HG03378 (cell line): ENCODE measurements at regions not wholly inside any gene's neighbourhood (a gene's known extent, or its start where the extent isn't known, plus 50 kb on each side); places are given as distances from the start of the nearest gene placed in this dataset.

Experiments used
- ATAC-seq: cut with Tn5 transposase; IDR thresholded peaks from one replicate; pipeline ENCODE4 v1.9.1; 2021; ENCODE audit warnings: mild to moderate bottlenecking, moderate library complexity; ENCODE audit not compliant: unreplicated experiment

- ATAC-seq: no peak
Measured at GRCh38 chr21:28487455-28488070, 505.1 kb downstream of the LTN1 start.

- ATAC-seq: no peak
Measured at GRCh38 chr21:28485301-28486022, 507.2 kb downstream of the LTN1 start.

- no peak for ATAC-seq
Measured at GRCh38 chr21:28483301-28484035, 509.2 kb downstream of the LTN1 start.

GRCh38 chr21:28482657-28483056, 510.0 kb downstream of the LTN1 start:
- ATAC-seq: no peak

- ATAC-seq: peak; percentile 74
Measured at GRCh38 chr21:28480470-28480869, 512.2 kb downstream of the LTN1 start.

- peak; percentile 66 for ATAC-seq
Measured at GRCh38 chr21:28473530-28474220, 519.0 kb downstream of the LTN1 start.

GRCh38 chr21:28472543-28472942, 520.1 kb downstream of the LTN1 start:
- ATAC-seq: peak; percentile 71

- ATAC-seq: no peak
Measured at GRCh38 chr21:28464988-28465387, 527.7 kb downstream of the LTN1 start.

GRCh38 chr21:28464095-28464494, 528.6 kb downstream of the LTN1 start:
- no peak for ATAC-seq

- no peak for ATAC-seq
Measured at GRCh38 chr21:28459193-28459592, 533.5 kb downstream of the LTN1 start.

- ATAC-seq: no peak
Measured at GRCh38 chr21:28458446-28458845, 534.2 kb downstream of the LTN1 start.

- ATAC-seq: no peak
Measured at GRCh38 chr21:28455253-28455600, 537.5 kb downstream of the LTN1 start.

GRCh38 chr21:28454564-28455252, 538.0 kb downstream of the LTN1 start:
- ATAC-seq: no peak

GRCh38 chr21:28447462-28447861, 545.2 kb downstream of the LTN1 start:
- ATAC-seq: no peak

- no peak for ATAC-seq
Measured at GRCh38 chr21:28445141-28445830, 547.4 kb downstream of the LTN1 start.

GRCh38 chr21:28444557-28444956, 548.1 kb downstream of the LTN1 start:
- no peak for ATAC-seq

GRCh38 chr21:28444111-28444510, 548.6 kb downstream of the LTN1 start:
- ATAC-seq: no peak

- no peak for ATAC-seq
Measured at GRCh38 chr21:28442624-28443023, 550.1 kb downstream of the LTN1 start.

- ATAC-seq: no peak
Measured at GRCh38 chr21:28442085-28442484, 550.6 kb downstream of the LTN1 start.

GRCh38 chr21:28439788-28440187, 552.9 kb downstream of the LTN1 start:
- no peak for ATAC-seq
